IPS-20b (cell line): ENCODE measurements at regions not wholly inside any gene's neighbourhood (a gene's known extent, or its start where the extent isn't known, plus 50 kb on each side); places are given as distances from the start of the nearest gene placed in this dataset.

Experiments used
- H3K27ac ChIP-seq: one replicate; pipeline ENCODE4 v1.5.1; 2013; ENCODE audit warnings: low read length
- H3K27me3 ChIP-seq: 2 replicates; pipeline ENCODE4 v1.6.1; 2013; ENCODE audit warnings: mild to moderate bottlenecking, low read length, inconsistent platforms; ENCODE audit not compliant: insufficient read depth
- H3K36me3 ChIP-seq: 2 replicates; pipeline ENCODE4 v1.6.1; 2013; ENCODE audit warnings: low read depth, mild to moderate bottlenecking, inconsistent platforms, low read length, moderate library complexity; ENCODE audit not compliant: insufficient read depth
- H3K4me1 ChIP-seq: 2 replicates; pipeline ENCODE4 v1.6.1; 2013; ENCODE audit warnings: mild to moderate bottlenecking, control low read depth, inconsistent platforms, low read length, moderate library complexity; ENCODE audit not compliant: insufficient read depth
- H3K4me3 ChIP-seq: 2 replicates; pipeline ENCODE4 v1.5.1; 2013; ENCODE audit warnings: mild to moderate bottlenecking, low read length, inconsistent platforms
- H3K9ac ChIP-seq: 2 replicates; pipeline ENCODE4 v1.6.1; 2013; ENCODE audit warnings: low read depth, mild to moderate bottlenecking, inconsistent platforms, low read length, moderate library complexity
- H3K9me3 ChIP-seq: 2 replicates; pipeline ENCODE4 v1.6.1; 2013; ENCODE audit warnings: mild to moderate bottlenecking, low read depth, low read length, inconsistent platforms; ENCODE audit not compliant: insufficient read depth

DNA sequence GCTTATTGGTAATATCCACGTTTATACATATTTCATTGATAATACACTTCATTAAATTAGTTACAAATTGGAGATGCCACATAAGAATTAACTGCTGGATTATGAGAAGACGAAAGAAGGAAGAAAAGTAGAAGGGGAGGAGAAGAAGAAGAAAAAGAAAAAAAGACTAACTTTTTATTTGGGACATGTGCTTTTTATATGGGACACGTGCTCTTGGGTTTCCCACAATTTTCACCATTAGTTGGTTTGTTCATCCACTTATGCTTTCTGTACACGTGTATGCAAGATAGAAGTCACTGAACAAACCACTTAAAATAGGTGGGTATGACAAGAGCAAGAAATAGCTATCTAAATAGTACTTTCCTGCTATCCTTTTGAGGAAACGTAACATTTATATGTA is 98.6 kb downstream of the MRPS30 start:
- H3K4me3 ChIP-seq: no peak overlapping the region
- H3K4me1 ChIP-seq: peaks cover 8% of the 10 kb centered on the region
- 0 out of 2 replicates have a peak, but pooled peaks cover 1% of the 10 kb centered on the region for H3K9me3 ChIP-seq
- H3K36me3 ChIP-seq: no peaks in the 10 kb centered on the region
- no peak overlapping the region for H3K9ac ChIP-seq
- no peaks in the 10 kb centered on the region for H3K27me3 ChIP-seq
- H3K27ac ChIP-seq: no peak overlapping the region

- H3K9ac ChIP-seq: no peak overlapping the region
- H3K27me3 ChIP-seq: no peaks in the 10 kb centered on the region
- H3K4me1 ChIP-seq: peaks cover 8% of the 10 kb centered on the region
- H3K36me3 ChIP-seq: no peaks in the 10 kb centered on the region
- H3K9me3 ChIP-seq: 0 out of 2 replicates have a peak, but pooled peaks cover 6% of the 10 kb centered on the region
- H3K4me3 ChIP-seq: no peak overlapping the region
- no peak overlapping the region for H3K27ac ChIP-seq
Observed at GRCh38 chr5:44909004-44909403, 100.3 kb downstream of the MRPS30 start.

GRCh38 chr5:44911501-44911900 is 102.8 kb downstream of the MRPS30 start:
- Histone ChIP-seq H3K4me1 (peaks cover 8% of the 10 kb centered on the region), H3K9me3 (0 out of 2 replicates have a peak, but pooled peaks cover 6% of the 10 kb centered on the region), H3K36me3 (no peaks in the 10 kb centered on the region), H3K27ac (no peak overlapping the region), H3K27me3 (no peaks in the 10 kb centered on the region), H3K4me3 (no peak overlapping the region), H3K9ac (no peak overlapping the region)

- H3K9me3 ChIP-seq: 0 out of 2 replicates have a peak, but pooled peaks cover 6% of the 10 kb centered on the region
- H3K4me3 ChIP-seq: no peak overlapping the region
- H3K9ac ChIP-seq: no peak overlapping the region
- peaks cover 8% of the 10 kb centered on the region for H3K4me1 ChIP-seq
- H3K27me3 ChIP-seq: no peaks in the 10 kb centered on the region
- no peaks in the 10 kb centered on the region for H3K36me3 ChIP-seq
- H3K27ac ChIP-seq: no peak overlapping the region
Observed at GRCh38 chr5:44914221-44914620, 105.5 kb downstream of the MRPS30 start.

DNA sequence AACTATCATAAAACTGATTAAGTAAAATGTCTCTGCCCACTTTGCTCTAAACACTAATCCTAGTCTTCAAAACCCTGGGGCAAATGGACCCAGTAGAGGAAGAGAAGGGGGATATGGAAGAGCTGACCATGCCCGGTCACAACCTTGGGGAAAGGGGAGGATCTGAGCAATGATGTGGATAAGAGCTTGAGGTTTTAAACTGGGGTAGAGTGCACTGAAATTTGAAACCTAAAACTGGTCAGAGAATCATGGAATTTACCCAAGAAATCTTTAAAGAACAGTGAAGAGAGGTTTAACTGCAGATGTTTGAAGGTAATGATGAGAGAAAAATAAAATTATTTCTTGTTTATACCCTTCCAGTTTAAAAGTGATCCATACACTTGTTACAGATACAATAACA is 110.8 kb downstream of the MRPS30 start:
- Histone ChIP-seq H3K4me3 (no peak overlapping the region), H3K9ac (no peak overlapping the region), H3K36me3 (no peaks in the 10 kb centered on the region), H3K27me3 (no peaks in the 10 kb centered on the region), H3K4me1 (no peaks in the 10 kb centered on the region), H3K27ac (no peak overlapping the region), H3K9me3 (no peaks in the 10 kb centered on the region)

DNA sequence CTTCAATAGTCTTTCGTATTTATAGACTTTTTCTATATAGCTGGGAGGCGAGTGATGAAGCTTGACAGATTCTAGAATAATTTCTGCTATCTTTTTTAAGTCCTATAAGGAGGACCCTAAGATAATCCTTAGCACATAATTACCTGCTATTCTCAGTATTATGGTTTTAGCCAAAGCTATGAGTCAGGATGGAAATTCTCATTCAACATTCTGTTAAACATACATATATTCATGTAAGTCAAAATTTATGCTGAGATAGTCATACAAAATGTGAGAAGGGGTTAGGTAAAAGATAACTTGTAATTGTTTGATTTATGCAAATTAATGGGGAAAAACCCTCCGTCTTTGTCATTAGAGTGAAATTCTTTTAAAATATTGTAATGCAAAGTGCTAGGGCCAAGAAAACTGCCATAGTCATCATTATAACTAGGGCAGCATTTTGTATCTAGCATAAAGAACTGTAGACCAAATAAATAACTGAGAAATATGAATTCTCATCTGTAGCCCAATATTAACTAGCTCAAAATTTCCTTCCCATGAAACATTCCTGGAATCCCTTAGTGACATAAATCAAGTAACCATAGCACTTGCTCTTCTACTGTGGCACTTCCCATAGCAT is 118.5 kb downstream of the MRPS30 start:
- Histone ChIP-seq H3K27me3 (no peaks in the 10 kb centered on the region), H3K27ac (no peak overlapping the region), H3K9me3 (no peaks in the 10 kb centered on the region), H3K4me3 (no peak overlapping the region), H3K9ac (no peak overlapping the region), H3K36me3 (no peaks in the 10 kb centered on the region), H3K4me1 (peaks cover 3% of the 10 kb centered on the region; the same call in 1 of the 2 replicates)

- no peaks in the 10 kb centered on the region for H3K36me3 ChIP-seq
- no peaks in the 10 kb centered on the region for H3K9me3 ChIP-seq
- no peak overlapping the region for H3K4me3 ChIP-seq
- H3K4me1 ChIP-seq: no peaks in the 10 kb centered on the region
- H3K27ac ChIP-seq: no peak overlapping the region
- H3K27me3 ChIP-seq: no peaks in the 10 kb centered on the region
- H3K9ac ChIP-seq: no peak overlapping the region
Observed at GRCh38 chr5:44932922-44933585, 124.3 kb downstream of the MRPS30 start.

- Histone ChIP-seq H3K27ac (no peak overlapping the region), H3K36me3 (no peaks in the 10 kb centered on the region), H3K4me3 (no peak overlapping the region), H3K9ac (no peak overlapping the region), H3K27me3 (no peaks in the 10 kb centered on the region), H3K4me1 (no peaks in the 10 kb centered on the region), H3K9me3 (no peaks in the 10 kb centered on the region)
Observed at GRCh38 chr5:44933686-44934085, 124.9 kb downstream of the MRPS30 start.

- H3K4me1 ChIP-seq: no peaks in the 10 kb centered on the region
- H3K36me3 ChIP-seq: no peaks in the 10 kb centered on the region
- H3K27ac ChIP-seq: no peak overlapping the region
- no peaks in the 10 kb centered on the region for H3K9me3 ChIP-seq
- H3K27me3 ChIP-seq: no peaks in the 10 kb centered on the region
- H3K9ac ChIP-seq: no peak overlapping the region
- no peak overlapping the region for H3K4me3 ChIP-seq
Observed at GRCh38 chr5:44935262-44935661, 126.5 kb downstream of the MRPS30 start.

GRCh38 chr5:44935871-44936270 is 127.1 kb downstream of the MRPS30 start:
- Histone ChIP-seq H3K27me3 (no peaks in the 10 kb centered on the region), H3K27ac (no peak overlapping the region), H3K9me3 (no peaks in the 10 kb centered on the region), H3K4me3 (no peak overlapping the region), H3K36me3 (no peaks in the 10 kb centered on the region), H3K9ac (no peak overlapping the region), H3K4me1 (no peaks in the 10 kb centered on the region)

- H3K36me3 ChIP-seq: no peaks in the 10 kb centered on the region
- peak overlapping the region; percentile 55 for H3K27ac ChIP-seq
- peaks cover 28% of the 10 kb centered on the region for H3K4me1 ChIP-seq
- H3K27me3 ChIP-seq: no peaks in the 10 kb centered on the region
- no peaks in the 10 kb centered on the region for H3K9me3 ChIP-seq
- peak overlapping the region; percentile 41; the same call in 1 of the 2 replicates for H3K4me3 ChIP-seq
- peak overlapping the region; percentile 57 for H3K9ac ChIP-seq
Observed at GRCh38 chr5:44942524-44943001, 133.8 kb downstream of the MRPS30 start.

GRCh38 chr5:44943647-44944046 is 134.9 kb downstream of the MRPS30 start:
- H3K9me3 ChIP-seq: no peaks in the 10 kb centered on the region
- no peaks in the 10 kb centered on the region for H3K36me3 ChIP-seq
- peak overlapping the region; percentile 57; the same call in 1 of the 2 replicates for H3K9ac ChIP-seq
- H3K27me3 ChIP-seq: no peaks in the 10 kb centered on the region
- peak overlapping the region; percentile 55 for H3K27ac ChIP-seq
- H3K4me1 ChIP-seq: peaks cover 28% of the 10 kb centered on the region
- no peak overlapping the region for H3K4me3 ChIP-seq
